ENCODE measurements at regions not wholly inside any gene's neighbourhood (a gene's known extent, or its start where the extent isn't known, plus 50 kb on each side); places are given as distances from the start of the nearest gene placed in this dataset.
"Not testable (repeated sequence)": the region's sequence is repeated elsewhere in the genome, so short reads cannot be mapped to it uniquely, and the experiment has no call there.

- H4K12ac ChIP-seq (ENCODE audit: low read depth, low read length); H3K79me2 ChIP-seq (ENCODE audit: control insufficient read depth, insufficient read depth, low read length, poor library complexity); H4K8ac ChIP-seq (ENCODE audit: low read depth, low read length); H3K18ac ChIP-seq (ENCODE audit: low read length); H3K36me3 ChIP-seq (ENCODE audit: control insufficient read depth in 1 of 2, insufficient read depth in 2 of 2, low read length in 2 of 2); H2BK5ac ChIP-seq (ENCODE audit: low read depth, low read length, poor library complexity); H3K4me1 ChIP-seq (ENCODE audit: control insufficient read depth in 1 of 2, insufficient read depth in 2 of 2, low read length in 2 of 2); H2AFZ ChIP-seq (ENCODE audit: insufficient read depth, low read length, poor library complexity); H2BK120ac ChIP-seq (ENCODE audit: insufficient read depth, low read length, poor library complexity); H3K27ac ChIP-seq (ENCODE audit: low read depth, low read length); H3K9me3 ChIP-seq (ENCODE audit: insufficient read depth, low read depth, low read length); H3K27me3 ChIP-seq (ENCODE audit: insufficient read depth, low read length); H3K23ac ChIP-seq (ENCODE audit: low read length); H3K4me3 ChIP-seq (ENCODE audit: low read depth, low read length); H3K4me2 ChIP-seq (ENCODE audit: low read length); H2BK12ac ChIP-seq (ENCODE audit: low read length); H3K14ac ChIP-seq (ENCODE audit: low read length); DNase-seq; H3K4ac ChIP-seq (ENCODE audit: low read depth, low read length); H3K9ac ChIP-seq (ENCODE audit: low read length); H2AK5ac ChIP-seq (ENCODE audit: low read length); H4K91ac ChIP-seq (ENCODE audit: low read depth, low read length); H3K79me1 ChIP-seq (ENCODE audit: low read length): not testable (repeated sequence)
- no CpG with 5 or more reads among the region's 11 CpGs for WGBS (ENCODE audit: extremely low coverage, insufficient coverage, insufficient read length)
Measured at GRCh38 chr9:61386035-61386815, 196.4 kb downstream of the SPATA31A7 start.

- not testable (repeated sequence) for H3K79me2 ChIP-seq (ENCODE audit: control insufficient read depth, insufficient read depth, low read length, poor library complexity); H3K4ac ChIP-seq (ENCODE audit: low read depth, low read length); H3K9ac ChIP-seq (ENCODE audit: low read length); H2AK5ac ChIP-seq (ENCODE audit: low read length); H3K23ac ChIP-seq (ENCODE audit: low read length); H3K27me3 ChIP-seq (ENCODE audit: insufficient read depth, low read length); H4K91ac ChIP-seq (ENCODE audit: low read depth, low read length); H2BK5ac ChIP-seq (ENCODE audit: low read depth, low read length, poor library complexity); H3K4me3 ChIP-seq (ENCODE audit: low read depth, low read length); H4K12ac ChIP-seq (ENCODE audit: low read depth, low read length); H3K18ac ChIP-seq (ENCODE audit: low read length); H2AFZ ChIP-seq (ENCODE audit: insufficient read depth, low read length, poor library complexity); H3K4me1 ChIP-seq (ENCODE audit: control insufficient read depth in 1 of 2, insufficient read depth in 2 of 2, low read length in 2 of 2); H3K79me1 ChIP-seq (ENCODE audit: low read length); DNase-seq; H4K8ac ChIP-seq (ENCODE audit: low read depth, low read length); H3K27ac ChIP-seq (ENCODE audit: low read depth, low read length); H3K14ac ChIP-seq (ENCODE audit: low read length); H2BK120ac ChIP-seq (ENCODE audit: insufficient read depth, low read length, poor library complexity); H3K9me3 ChIP-seq (ENCODE audit: insufficient read depth, low read depth, low read length); H3K36me3 ChIP-seq (ENCODE audit: control insufficient read depth in 1 of 2, insufficient read depth in 2 of 2, low read length in 2 of 2); H3K4me2 ChIP-seq (ENCODE audit: low read length); H2BK12ac ChIP-seq (ENCODE audit: low read length)
Measured at GRCh38 chr9:61386816-61387102, 196.9 kb downstream of the SPATA31A7 start.

GRCh38 chr9:61402692-61403091 is 212.9 kb downstream of the SPATA31A7 start:
- not testable (repeated sequence) for DNase-seq; H3K4ac ChIP-seq (ENCODE audit: low read depth, low read length); H2BK12ac ChIP-seq (ENCODE audit: low read length); H3K9ac ChIP-seq (ENCODE audit: low read length); H3K9me3 ChIP-seq (ENCODE audit: insufficient read depth, low read depth, low read length); H3K18ac ChIP-seq (ENCODE audit: low read length); H3K4me2 ChIP-seq (ENCODE audit: low read length); H3K14ac ChIP-seq (ENCODE audit: low read length); H2BK120ac ChIP-seq (ENCODE audit: insufficient read depth, low read length, poor library complexity); H4K12ac ChIP-seq (ENCODE audit: low read depth, low read length); H3K79me2 ChIP-seq (ENCODE audit: control insufficient read depth, insufficient read depth, low read length, poor library complexity); H3K4me3 ChIP-seq (ENCODE audit: low read depth, low read length); H3K36me3 ChIP-seq (ENCODE audit: control insufficient read depth in 1 of 2, insufficient read depth in 2 of 2, low read length in 2 of 2); H3K27ac ChIP-seq (ENCODE audit: low read depth, low read length); H2AK5ac ChIP-seq (ENCODE audit: low read length); H4K91ac ChIP-seq (ENCODE audit: low read depth, low read length); H3K79me1 ChIP-seq (ENCODE audit: low read length); H2BK5ac ChIP-seq (ENCODE audit: low read depth, low read length, poor library complexity); H2AFZ ChIP-seq (ENCODE audit: insufficient read depth, low read length, poor library complexity); H3K27me3 ChIP-seq (ENCODE audit: insufficient read depth, low read length); H3K4me1 ChIP-seq (ENCODE audit: control insufficient read depth in 1 of 2, insufficient read depth in 2 of 2, low read length in 2 of 2); H4K8ac ChIP-seq (ENCODE audit: low read depth, low read length); H3K23ac ChIP-seq (ENCODE audit: low read length)
- WGBS (ENCODE audit: extremely low coverage, insufficient coverage, insufficient read length) = no CpG with 5 or more reads among the region's 1 CpG

- H2AK5ac ChIP-seq (ENCODE audit: low read length); H3K27ac ChIP-seq (ENCODE audit: low read depth, low read length); H3K36me3 ChIP-seq (ENCODE audit: control insufficient read depth in 1 of 2, insufficient read depth in 2 of 2, low read length in 2 of 2); H2BK12ac ChIP-seq (ENCODE audit: low read length); H3K9me3 ChIP-seq (ENCODE audit: insufficient read depth, low read depth, low read length); H3K79me2 ChIP-seq (ENCODE audit: control insufficient read depth, insufficient read depth, low read length, poor library complexity); H4K8ac ChIP-seq (ENCODE audit: low read depth, low read length); H3K79me1 ChIP-seq (ENCODE audit: low read length); H3K4me3 ChIP-seq (ENCODE audit: low read depth, low read length); H3K23ac ChIP-seq (ENCODE audit: low read length); H3K27me3 ChIP-seq (ENCODE audit: insufficient read depth, low read length); H3K4me1 ChIP-seq (ENCODE audit: control insufficient read depth in 1 of 2, insufficient read depth in 2 of 2, low read length in 2 of 2); H3K9ac ChIP-seq (ENCODE audit: low read length); H4K12ac ChIP-seq (ENCODE audit: low read depth, low read length); H2AFZ ChIP-seq (ENCODE audit: insufficient read depth, low read length, poor library complexity); DNase-seq; H3K4ac ChIP-seq (ENCODE audit: low read depth, low read length); H3K18ac ChIP-seq (ENCODE audit: low read length); H2BK5ac ChIP-seq (ENCODE audit: low read depth, low read length, poor library complexity); H2BK120ac ChIP-seq (ENCODE audit: insufficient read depth, low read length, poor library complexity); H3K4me2 ChIP-seq (ENCODE audit: low read length); H3K14ac ChIP-seq (ENCODE audit: low read length); H4K91ac ChIP-seq (ENCODE audit: low read depth, low read length): not testable (repeated sequence)
- WGBS (ENCODE audit: extremely low coverage, insufficient coverage, insufficient read length) = no CpG with 5 or more reads among the region's 12 CpGs
Measured at GRCh38 chr9:61411933-61412605, 222.2 kb downstream of the SPATA31A7 start.

Data from trophoblast cell (in vitro differentiated cells and primary cell).